ENCODE measurements at regions not wholly inside any gene's neighbourhood (a gene's known extent, or its start where the extent isn't known, plus 50 kb on each side); places are given as distances from the start of the nearest gene placed in this dataset.

DNA sequence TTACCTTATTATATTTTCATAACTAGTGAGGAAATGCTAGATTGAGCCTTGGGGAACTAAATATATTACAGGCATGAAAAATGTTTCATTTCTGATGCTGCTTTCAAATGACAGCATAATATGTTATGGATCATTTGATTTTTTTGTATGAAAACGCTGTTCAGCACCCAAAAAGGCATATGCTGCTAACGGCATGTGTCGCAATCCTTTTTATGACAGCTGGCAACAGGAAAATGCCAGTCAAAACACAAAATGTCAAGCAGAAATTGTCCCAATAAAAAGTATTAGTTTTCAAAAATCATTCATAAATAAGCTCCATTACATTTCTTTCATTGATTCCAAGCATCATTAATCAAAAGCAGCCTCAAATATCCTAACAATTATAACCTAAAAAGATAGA lies 1244.5 kb downstream of the PCDH7 start:
- Mint-ChIP-seq H3K36me3 (ENCODE audit: low read depth) (no peaks in the 10 kb centered on the region), H3K9me3 (ENCODE audit: low read depth) (peaks cover 13% of the 10 kb centered on the region), H3K27me3 (no peaks in the 10 kb centered on the region), H3K4me1 (no peaks in the 10 kb centered on the region), H3K4me3 (no peak overlapping the region), H3K27ac (no peak overlapping the region)
- DNase-seq = no peak
- ATAC-seq = no peak
- intact Hi-C loops (cut with DNase I, micrococcal nuclease) = no loop called here
- CTCF ChIA-PET = interaction anchor here (0.8 kb wide), 1 partner anchor 734 kb away, joined by 3 read pairs; no protein-coding TSS in a partner anchor
- POLR2A ChIA-PET = no interaction called here

DNA sequence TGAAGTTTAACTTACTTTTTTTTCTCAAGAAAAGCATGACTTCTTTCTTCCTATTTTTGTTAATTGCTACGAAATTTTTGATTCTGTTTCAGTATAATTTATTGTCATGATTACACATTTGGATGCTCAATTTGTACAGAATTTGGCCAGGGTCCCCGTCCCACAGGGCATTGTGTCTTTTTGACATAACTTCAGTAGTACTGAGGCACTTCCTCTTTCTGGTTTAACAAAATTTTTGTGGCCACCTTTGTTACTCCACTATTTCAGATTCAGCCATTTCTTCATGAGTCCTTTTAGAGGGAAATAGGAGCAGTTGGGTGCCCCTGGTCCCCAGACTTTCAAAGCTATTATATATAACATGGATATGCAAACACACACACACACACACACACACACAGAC lies 1248.7 kb downstream of the PCDH7 start:
- Mint-ChIP-seq H3K27me3 (no peaks in the 10 kb centered on the region), H3K4me1 (no peaks in the 10 kb centered on the region), H3K4me3 (no peak overlapping the region), H3K27ac (no peak overlapping the region), H3K36me3 (ENCODE audit: low read depth) (no peaks in the 10 kb centered on the region), H3K9me3 (ENCODE audit: low read depth) (peaks cover 4% of the 10 kb centered on the region)
- CTCF ChIA-PET = no interaction called here
- no peak for ATAC-seq
- DNase-seq = no peak
- POLR2A ChIA-PET = no interaction called here
- intact Hi-C loops (cut with DNase I, micrococcal nuclease) = no loop called here

DNA sequence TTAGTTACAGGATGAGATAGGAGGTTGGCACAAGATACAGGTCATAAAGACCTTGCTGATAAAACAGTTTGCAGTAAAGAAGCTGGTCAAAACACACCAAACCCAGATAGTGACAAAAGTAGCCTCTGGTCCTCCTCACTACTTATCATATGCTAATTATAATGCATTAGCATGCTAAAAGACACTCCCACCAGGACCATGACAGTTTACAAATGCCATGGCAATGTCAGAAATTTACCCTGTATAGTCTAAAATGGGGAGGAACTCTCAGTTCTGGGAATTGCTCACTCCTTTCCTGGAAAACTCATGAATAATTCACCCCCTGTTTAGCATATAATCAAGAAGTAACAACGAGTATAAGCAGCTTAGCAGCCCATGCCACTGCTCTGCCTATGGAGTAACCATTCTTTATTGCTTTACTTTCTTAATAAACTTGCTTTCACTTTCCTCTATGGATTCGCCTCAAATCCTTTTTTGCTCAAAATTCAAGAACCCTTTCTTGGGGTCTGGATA lies 1254.4 kb downstream of the PCDH7 start:
- no peaks in the 10 kb centered on the region for H3K36me3 Mint-ChIP-seq (ENCODE audit: low read depth)
- CTCF ChIA-PET = interaction anchor here (0.7 kb wide), 1 partner anchor 158 kb away, joined by 3 read pairs; no protein-coding TSS in a partner anchor
- ATAC-seq (no peak), DNase-seq (no peak)
- no peaks in the 10 kb centered on the region for H3K4me1 Mint-ChIP-seq
- POLR2A ChIA-PET = no interaction called here
- H3K27ac Mint-ChIP-seq = no peak overlapping the region
- H3K4me3 Mint-ChIP-seq = no peak overlapping the region
- intact Hi-C loops (cut with DNase I, micrococcal nuclease) = no loop called here
- H3K27me3 Mint-ChIP-seq = no peaks in the 10 kb centered on the region
- peaks cover 6% of the 10 kb centered on the region for H3K9me3 Mint-ChIP-seq (ENCODE audit: low read depth)

DNA sequence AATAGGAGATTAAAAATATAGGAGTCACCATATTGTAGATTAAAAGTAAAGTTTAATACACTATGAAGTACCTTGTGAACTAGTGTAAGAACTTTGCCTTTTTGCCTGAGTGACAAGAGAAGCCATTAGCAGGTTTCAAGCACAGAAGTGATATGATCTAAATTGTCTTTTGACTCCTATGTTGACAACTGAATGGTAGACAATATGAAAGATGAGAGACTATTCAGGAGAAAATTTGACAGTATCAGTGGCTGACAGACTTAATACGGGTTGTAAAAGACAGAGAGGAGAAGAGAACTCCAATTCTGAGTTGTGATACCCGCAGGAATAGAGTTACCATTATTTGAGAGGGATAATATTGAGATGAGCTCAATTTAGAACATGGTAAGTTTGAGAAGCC lies 1259.8 kb downstream of the PCDH7 start:
- no peak overlapping the region for H3K27ac Mint-ChIP-seq
- no peaks in the 10 kb centered on the region for H3K36me3 Mint-ChIP-seq (ENCODE audit: low read depth)
- no peaks in the 10 kb centered on the region for H3K4me1 Mint-ChIP-seq
- ATAC-seq = no peak
- H3K27me3 Mint-ChIP-seq = no peaks in the 10 kb centered on the region
- ChIA-PET CTCF (no interaction called here), POLR2A (interaction anchor here (0.6 kb wide), 1 partner anchor 1421 kb away, joined by 4 read pairs; no protein-coding TSS in a partner anchor)
- H3K9me3 Mint-ChIP-seq (ENCODE audit: low read depth) = peaks cover 6% of the 10 kb centered on the region
- DNase-seq = no peak
- intact Hi-C loops (cut with DNase I, micrococcal nuclease) = no loop called here
- no peak overlapping the region for H3K4me3 Mint-ChIP-seq

DNA sequence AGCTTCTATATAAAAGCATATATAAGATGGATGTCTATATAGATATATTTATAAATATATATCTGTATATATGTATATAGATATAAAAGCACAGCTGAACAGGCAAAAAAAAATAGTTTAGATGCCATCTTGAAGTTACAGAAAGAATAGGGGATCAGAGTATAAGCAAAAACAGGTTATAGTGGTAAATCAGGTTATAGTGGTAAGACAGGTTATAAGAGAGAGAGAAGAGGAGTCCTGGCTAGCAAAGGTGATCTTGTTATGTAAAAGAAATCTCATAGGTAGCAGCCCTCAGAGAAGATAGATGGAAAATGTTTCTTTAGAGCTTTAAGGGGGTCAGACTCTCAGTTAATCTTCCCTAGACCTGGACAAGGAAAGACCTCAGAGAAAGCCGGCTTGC lies 1263.1 kb downstream of the PCDH7 start:
- no peaks in the 10 kb centered on the region for H3K27me3 Mint-ChIP-seq
- no peak for ATAC-seq
- H3K27ac Mint-ChIP-seq = no peak overlapping the region
- H3K9me3 Mint-ChIP-seq (ENCODE audit: low read depth) = peaks cover 2% of the 10 kb centered on the region
- no peaks in the 10 kb centered on the region for H3K36me3 Mint-ChIP-seq (ENCODE audit: low read depth)
- POLR2A ChIA-PET = no interaction called here
- H3K4me1 Mint-ChIP-seq = no peaks in the 10 kb centered on the region
- intact Hi-C loops (cut with DNase I, micrococcal nuclease) = no loop called here
- DNase-seq = no peak
- CTCF ChIA-PET = interaction anchor here (0.5 to 0.7 kb wide), 2 partner anchors 17 to 422 kb away, joined by 3 read pairs; no protein-coding TSS in a partner anchor
- H3K4me3 Mint-ChIP-seq = no peak overlapping the region

DNA sequence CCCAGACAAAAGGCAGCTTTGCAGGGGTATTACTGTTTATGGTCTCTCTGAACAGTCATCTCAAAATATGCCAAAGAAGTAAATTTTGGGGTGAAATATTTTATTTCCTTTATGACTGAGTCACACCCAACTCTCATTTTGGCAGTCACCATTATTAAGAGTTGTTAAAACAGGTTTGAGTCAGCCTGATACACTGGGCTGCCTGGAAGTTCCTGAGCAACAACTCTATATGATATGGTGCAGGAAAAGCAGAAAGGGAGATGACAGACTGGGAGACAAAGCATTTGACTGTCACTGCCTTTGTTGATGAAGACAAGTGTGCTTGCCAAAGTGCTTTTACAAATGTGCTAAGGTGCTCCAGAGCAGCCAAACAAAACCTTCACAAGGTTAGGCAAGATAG lies 1263.5 kb downstream of the PCDH7 start:
- Mint-ChIP-seq H3K27ac (no peak overlapping the region), H3K4me1 (no peaks in the 10 kb centered on the region), H3K36me3 (ENCODE audit: low read depth) (no peaks in the 10 kb centered on the region), H3K27me3 (no peaks in the 10 kb centered on the region), H3K9me3 (ENCODE audit: low read depth) (peaks cover under 1% of the 10 kb centered on the region), H3K4me3 (no peak overlapping the region)
- CTCF ChIA-PET = interaction anchor here (0.7 kb wide), 1 partner anchor 16 kb away, joined by 3 read pairs; no protein-coding TSS in a partner anchor
- ATAC-seq (no peak), DNase-seq (no peak)
- intact Hi-C loops (cut with DNase I, micrococcal nuclease) = no loop called here
- POLR2A ChIA-PET = no interaction called here

DNA sequence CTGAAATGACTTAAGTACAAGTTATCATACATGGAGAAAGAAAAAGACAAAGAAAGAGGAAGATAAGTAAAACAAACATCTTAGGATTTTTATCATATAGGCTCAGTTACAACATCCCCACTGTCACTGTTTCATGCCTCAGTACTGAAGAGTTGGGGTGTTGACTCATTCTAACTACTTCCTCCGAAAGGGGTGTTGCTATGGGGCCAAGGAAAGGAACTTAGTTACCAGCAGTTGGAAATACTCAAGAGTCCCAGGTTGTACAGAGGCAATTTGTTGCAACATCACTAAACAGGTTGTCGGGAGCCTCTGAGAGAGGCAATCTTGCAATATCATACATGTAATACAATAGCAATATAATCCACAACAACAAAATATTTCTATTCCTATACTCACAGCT lies 1264.7 kb downstream of the PCDH7 start:
- Mint-ChIP-seq H3K36me3 (ENCODE audit: low read depth) (no peaks in the 10 kb centered on the region), H3K9me3 (ENCODE audit: low read depth) (peaks cover under 1% of the 10 kb centered on the region), H3K27ac (no peak overlapping the region), H3K4me1 (no peaks in the 10 kb centered on the region), H3K27me3 (no peaks in the 10 kb centered on the region), H3K4me3 (no peak overlapping the region)
- ChIA-PET CTCF (no interaction called here), POLR2A (no interaction called here)
- intact Hi-C loops (cut with DNase I, micrococcal nuclease) = no loop called here
- DNase-seq (no peak), ATAC-seq (no peak)

DNA sequence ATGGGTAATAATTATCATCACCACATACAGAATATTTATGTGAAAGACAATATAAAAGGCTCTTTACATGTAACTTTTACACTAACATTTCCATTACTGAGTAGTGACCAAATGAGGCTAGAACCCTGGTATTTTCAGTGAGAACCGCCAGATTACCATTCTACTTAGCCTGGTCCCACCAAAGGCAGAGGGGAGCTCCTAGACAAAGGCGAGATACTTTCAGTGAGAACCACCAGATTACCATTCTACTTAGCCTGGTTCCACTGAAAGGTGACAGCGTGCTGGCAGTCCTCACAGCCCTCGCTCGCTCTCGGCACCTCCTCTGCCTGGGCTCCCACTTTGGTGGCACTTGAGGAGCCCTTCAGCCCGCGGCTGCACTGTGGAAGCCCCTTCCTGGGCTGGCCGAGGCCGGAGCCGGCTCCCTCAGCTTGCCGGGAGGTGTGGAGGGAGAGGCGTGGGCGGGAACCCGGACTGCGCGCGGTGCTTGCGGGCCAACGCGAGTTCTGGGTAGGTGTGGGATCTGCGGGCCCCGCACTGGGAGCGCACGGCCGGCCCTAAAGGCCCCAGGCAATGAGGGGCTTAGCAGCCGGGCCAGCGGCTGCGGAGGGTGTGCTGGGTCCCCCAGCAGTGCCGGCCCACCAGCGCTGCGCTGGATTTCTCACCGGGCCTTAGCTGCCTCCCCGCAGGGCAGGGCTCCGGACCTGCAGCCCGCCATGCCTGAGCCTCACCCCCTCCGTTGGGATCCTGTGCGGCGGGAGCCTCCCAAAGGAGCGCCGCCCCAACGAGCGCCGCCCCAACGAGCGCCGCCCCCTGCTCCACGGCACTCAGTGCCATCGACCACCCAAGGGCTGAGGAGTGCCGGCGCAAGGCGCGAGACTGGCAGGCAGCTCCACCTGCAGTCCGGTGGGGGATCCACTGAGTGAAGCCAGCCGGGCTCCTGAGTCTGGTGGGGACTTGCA lies 1276.1 kb downstream of the PCDH7 start:
- ATAC-seq = no peak
- H3K27ac Mint-ChIP-seq = no peak overlapping the region
- CTCF ChIA-PET = no interaction called here
- no peak overlapping the region for H3K4me3 Mint-ChIP-seq
- no peak for DNase-seq
- H3K36me3 Mint-ChIP-seq (ENCODE audit: low read depth) = no peaks in the 10 kb centered on the region
- no peaks in the 10 kb centered on the region for H3K27me3 Mint-ChIP-seq
- peaks cover 8% of the 10 kb centered on the region for H3K9me3 Mint-ChIP-seq (ENCODE audit: low read depth)
- intact Hi-C loops (cut with DNase I, micrococcal nuclease) = no loop called here
- H3K4me1 Mint-ChIP-seq = no peaks in the 10 kb centered on the region
- POLR2A ChIA-PET = no interaction called here

DNA sequence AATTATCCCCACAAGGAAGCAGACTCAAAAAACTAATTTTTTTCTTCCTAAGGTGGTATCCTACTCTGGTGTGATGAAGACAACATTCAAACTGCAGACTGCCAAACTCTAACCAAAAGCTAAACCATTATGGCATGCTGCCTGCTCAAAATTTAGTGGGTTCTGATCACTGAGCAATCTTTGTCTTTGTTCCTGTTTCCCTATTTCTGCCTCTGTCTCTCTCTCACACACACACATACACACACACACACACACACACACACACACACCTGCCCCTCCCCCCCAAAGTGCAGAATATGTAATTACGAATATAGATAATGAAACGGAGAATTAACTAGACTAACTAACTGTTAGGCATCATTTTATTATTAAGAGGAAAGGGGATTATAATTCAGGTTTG lies 1278.6 kb downstream of the PCDH7 start:
- H3K36me3 Mint-ChIP-seq (ENCODE audit: low read depth) = no peaks in the 10 kb centered on the region
- ChIA-PET POLR2A (no interaction called here), CTCF (no interaction called here)
- H3K27ac Mint-ChIP-seq = no peak overlapping the region
- no peak overlapping the region for H3K4me3 Mint-ChIP-seq
- no peaks in the 10 kb centered on the region for H3K4me1 Mint-ChIP-seq
- ATAC-seq (no peak), DNase-seq (no peak)
- intact Hi-C loops (cut with DNase I, micrococcal nuclease) = no loop called here
- H3K9me3 Mint-ChIP-seq (ENCODE audit: low read depth) = peaks cover 5% of the 10 kb centered on the region
- no peaks in the 10 kb centered on the region for H3K27me3 Mint-ChIP-seq

DNA sequence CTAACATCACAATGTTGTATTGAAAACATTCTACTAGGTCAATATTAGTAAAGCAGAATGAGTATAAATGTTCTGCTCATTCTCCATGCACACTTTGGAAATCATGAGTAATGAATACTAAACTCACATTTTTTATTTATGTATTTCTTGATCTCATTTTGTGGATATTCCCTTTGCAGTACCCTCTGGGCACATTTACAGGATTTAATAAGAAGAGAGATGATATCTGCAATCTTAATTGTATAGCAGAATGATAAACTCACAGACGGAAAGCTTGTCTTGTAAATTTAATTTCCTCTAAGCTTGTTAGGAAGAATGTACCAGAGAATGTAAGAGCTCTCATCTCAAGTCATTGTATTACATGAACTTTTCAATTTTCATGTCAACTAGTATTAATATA lies 1279.7 kb downstream of the PCDH7 start:
- ChIA-PET POLR2A (no interaction called here), CTCF (interaction anchor here (0.5 kb wide), 1 partner anchor 16 kb away, joined by 3 read pairs; no protein-coding TSS in a partner anchor)
- Mint-ChIP-seq H3K36me3 (ENCODE audit: low read depth) (no peaks in the 10 kb centered on the region), H3K4me3 (no peak overlapping the region), H3K27me3 (no peaks in the 10 kb centered on the region), H3K4me1 (no peaks in the 10 kb centered on the region), H3K9me3 (ENCODE audit: low read depth) (peaks cover 5% of the 10 kb centered on the region), H3K27ac (no peak overlapping the region)
- DNase-seq (no peak), ATAC-seq (no peak)
- intact Hi-C loops (cut with DNase I, micrococcal nuclease) = no loop called here

DNA sequence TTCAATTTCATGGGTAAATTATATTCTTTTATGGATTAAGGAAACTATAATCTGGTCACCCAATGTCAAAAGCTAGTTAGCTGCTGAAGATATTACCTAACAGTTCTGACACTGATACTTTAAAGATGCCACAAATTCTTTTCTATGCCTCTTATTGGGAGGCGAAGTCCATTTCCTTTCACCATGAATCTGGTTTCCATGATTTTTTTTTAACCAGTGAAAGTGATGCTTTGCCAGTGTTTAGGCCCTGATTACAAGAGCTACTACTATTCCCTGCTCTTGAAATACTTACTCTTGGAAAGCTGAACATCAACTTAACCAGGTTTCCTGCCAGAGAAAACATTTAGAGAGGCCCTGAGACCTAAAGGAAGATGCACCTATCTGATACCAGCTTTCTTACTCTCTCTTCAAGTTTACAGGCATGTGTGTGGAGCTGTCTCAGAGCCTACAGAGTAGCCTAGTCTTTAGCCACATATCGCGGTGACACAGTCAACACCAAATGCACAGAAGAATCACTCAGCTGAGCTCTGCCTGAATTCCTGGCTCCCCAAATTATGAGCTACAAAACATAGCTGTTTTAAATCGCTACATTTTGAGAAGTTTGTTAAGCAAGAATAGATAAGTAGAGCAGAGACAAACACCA lies 1280.8 kb downstream of the PCDH7 start:
- Mint-ChIP-seq H3K4me3 (no peak overlapping the region), H3K4me1 (no peaks in the 10 kb centered on the region), H3K27me3 (no peaks in the 10 kb centered on the region), H3K9me3 (ENCODE audit: low read depth) (peaks cover 7% of the 10 kb centered on the region), H3K27ac (no peak overlapping the region), H3K36me3 (ENCODE audit: low read depth) (no peaks in the 10 kb centered on the region)
- ChIA-PET POLR2A (no interaction called here), CTCF (no interaction called here)
- intact Hi-C loops (cut with DNase I, micrococcal nuclease) = no loop called here
- no peak for DNase-seq
- no peak for ATAC-seq
